ENCODE measurements at regions not wholly inside any gene's neighbourhood (a gene's known extent, or its start where the extent isn't known, plus 50 kb on each side); places are given as distances from the start of the nearest gene placed in this dataset.

DNA sequence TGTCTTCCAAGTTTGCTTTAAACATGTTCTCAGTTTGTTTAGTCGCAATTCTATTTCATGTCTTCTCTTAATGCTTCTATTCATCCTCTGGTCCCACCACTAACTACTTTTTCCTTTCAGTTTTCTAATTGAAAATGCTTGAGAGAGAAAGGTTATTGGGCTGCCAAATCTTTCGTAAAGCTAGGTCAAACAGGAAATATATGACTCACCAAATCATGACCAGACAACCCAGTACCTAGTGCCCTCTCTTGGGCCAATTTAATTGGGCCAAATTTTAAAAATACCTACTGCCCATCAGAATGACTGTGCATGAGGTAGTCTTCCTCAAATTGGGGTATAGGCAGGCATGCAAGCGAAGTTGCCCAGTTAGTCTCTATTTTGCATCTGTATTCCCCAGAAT, 295.4 kb upstream of the PBX1 start:
- TF ChIP-seq CTCF (conservative IDR thresholded peaks at IDR 0.05) (no peak), ZFX (IDR thresholded peaks at IDR 0.05) (no peak)
